A673 (cell line): ENCODE measurements at regions not wholly inside any gene's neighbourhood (a gene's known extent, or its start where the extent isn't known, plus 50 kb on each side); places are given as distances from the start of the nearest gene placed in this dataset.

Source experiments
- CTCF ChIP-seq: fragments of 300-800, 200-600 bp; sonication (generic); conservative IDR thresholded peaks from 2 replicates; pipeline ENCODE4 v1.5.1; 2017; ENCODE audit warnings: low read depth, mild to moderate bottlenecking, antibody characterized with exemption, low read length, moderate library complexity, mixed read lengths
- EZH2 ChIP-seq: fragments of 200-600 bp; sonication (generic); IDR thresholded peaks from 2 replicates; pipeline ENCODE4 v1.6.1; 2017; ENCODE audit warnings: borderline replicate concordance, low read depth, mild to moderate bottlenecking, mixed read lengths, antibody characterized with exemption, low read length; ENCODE audit not compliant: poor library complexity, severe bottlenecking

- no peak for TF ChIP-seq CTCF
- no peak for TF ChIP-seq EZH2
Measured at GRCh38 chr2:204064119-204064518, 127.6 kb downstream of the ICOS start.
